Fibroblast of gingiva (primary cell): ENCODE measurements at regions not wholly inside any gene's neighbourhood (a gene's known extent, or its start where the extent isn't known, plus 50 kb on each side); places are given as distances from the start of the nearest gene placed in this dataset.
"Not testable (repeated sequence)": the region's sequence is repeated elsewhere in the genome, so short reads cannot be mapped to it uniquely, and the experiment has no call there.

Experiments
- DNase-seq: peaks from one replicate; pipeline ENCODE4 v3.0.0-alpha.2; 2011; ENCODE audit warnings: low read depth

DNA sequence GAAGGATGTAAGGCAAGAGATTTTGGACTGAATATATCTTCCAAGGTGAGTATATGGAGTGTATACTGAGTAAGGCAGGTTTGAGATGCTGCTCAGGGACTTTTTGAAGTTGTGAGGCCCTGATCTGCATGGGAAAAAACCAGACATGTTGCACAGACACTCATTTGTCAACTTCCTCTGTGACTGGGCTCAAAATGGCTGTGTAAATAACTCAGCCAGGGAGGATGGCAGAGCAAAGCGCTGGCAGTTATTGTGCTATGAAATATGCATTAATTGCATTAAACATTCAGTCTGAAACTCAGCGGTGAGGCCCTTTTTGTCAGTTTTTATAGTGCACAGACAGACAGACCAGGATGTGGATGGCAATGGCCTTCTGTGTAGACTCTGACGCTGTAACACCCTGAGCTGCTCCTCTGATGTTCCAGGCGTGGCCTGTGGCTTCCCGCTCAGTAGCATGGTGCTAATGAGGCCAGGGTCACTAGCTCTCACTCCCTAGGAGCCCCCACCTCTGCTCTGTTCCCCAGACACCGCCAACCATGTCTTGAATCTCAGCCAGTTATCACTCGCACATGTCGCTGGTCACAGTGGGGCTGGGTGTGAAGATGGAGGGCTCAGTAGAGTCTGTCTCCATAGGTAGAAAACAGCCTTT is 307.0 kb upstream of the PROX1 start:
- no peak for DNase-seq

DNA sequence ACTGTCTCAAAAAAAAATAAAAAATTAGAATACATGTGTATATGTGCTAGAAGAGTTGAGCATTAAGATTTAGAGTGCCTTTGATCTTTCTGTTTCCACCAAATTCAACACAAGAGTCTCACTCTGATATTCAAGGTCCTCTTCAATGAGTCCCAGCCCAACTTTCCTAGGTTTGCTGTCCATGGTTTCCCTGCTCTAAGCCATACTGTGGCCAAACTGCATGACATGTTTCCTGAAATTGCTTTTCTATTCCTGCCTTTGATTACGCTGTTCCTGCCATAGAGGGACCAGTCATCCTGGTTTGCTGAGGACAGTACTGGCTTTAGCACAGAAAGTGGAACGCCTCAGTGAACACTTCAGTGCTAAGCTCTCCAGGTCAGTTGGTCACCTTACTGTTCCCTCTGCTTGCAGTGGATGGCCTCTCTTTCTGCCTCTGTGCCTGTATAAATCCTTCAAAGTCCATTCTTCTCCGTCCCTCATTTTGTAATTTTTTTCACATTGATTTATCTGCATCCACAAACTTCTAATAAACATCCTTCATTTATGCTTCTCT is 305.9 kb upstream of the PROX1 start:
- no peak for DNase-seq

DNA sequence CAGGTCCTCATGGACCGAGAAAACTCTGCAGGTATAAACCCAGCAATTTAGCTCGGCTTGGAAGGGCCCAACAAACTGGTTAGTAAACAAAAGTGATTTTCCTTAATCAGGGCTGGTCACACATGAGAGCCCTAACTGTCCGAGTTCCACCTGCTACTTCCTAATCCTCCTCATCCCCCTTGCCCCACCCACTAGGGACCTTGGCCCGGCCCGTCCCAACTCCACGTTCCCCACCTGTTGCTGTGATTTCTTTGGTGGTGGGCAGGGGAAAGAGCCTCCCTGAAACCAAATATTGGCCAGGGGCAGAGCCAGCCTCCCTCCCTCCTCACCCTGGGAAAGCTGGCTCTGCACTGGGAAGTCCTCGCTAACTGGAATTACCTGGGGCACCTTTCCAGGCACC is 304.2 kb upstream of the PROX1 start:
- no peak for DNase-seq

DNA sequence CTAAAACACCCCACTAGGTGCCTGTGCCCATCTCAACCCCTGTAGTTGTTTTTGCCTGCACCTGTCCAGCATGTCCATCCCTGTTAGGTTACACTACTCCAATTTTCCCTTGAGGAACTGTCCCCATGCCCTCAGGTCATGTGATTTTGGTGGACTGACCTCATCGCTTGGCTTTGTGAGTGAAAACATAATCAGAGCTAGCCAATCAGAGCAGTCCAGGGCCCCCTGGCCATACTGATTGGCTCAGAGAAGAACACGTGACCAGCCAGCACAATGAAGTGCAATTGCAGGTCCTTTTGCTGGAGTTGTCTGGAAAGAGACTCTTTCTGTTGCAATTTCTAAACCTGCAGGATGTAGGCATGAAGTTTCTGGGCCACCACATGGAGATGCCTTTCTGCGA is 303.3 kb upstream of the PROX1 start:
- DNase-seq, result no peak

DNA sequence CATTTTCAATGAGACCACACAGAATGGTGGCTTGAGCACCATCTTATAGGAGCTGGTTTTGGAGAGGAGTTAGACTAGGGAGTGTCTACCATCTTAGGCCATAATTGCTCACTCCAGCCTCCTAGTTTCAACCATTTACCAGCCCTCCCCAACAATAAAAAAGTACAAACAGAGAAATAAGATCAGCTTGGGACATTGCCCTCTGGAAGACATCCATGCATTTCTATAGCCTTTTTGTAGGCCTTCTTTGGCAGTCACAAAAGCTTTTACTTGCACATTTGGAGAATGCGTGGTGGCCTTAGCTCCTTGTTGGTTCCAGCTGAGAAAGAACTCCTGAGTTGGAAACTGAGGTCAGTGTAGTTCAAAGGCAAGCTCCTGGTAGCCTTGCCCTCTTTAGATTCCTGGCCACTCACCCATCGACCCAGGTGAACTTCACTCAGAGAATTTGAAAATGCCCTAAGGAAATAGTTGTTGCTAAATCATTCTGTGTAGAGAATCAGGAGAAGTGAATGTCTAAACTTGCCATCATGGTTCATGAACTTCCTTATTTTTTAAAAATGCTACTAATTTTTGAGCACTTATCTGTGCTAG is 301.7 kb upstream of the PROX1 start:
- no peak for DNase-seq

DNA sequence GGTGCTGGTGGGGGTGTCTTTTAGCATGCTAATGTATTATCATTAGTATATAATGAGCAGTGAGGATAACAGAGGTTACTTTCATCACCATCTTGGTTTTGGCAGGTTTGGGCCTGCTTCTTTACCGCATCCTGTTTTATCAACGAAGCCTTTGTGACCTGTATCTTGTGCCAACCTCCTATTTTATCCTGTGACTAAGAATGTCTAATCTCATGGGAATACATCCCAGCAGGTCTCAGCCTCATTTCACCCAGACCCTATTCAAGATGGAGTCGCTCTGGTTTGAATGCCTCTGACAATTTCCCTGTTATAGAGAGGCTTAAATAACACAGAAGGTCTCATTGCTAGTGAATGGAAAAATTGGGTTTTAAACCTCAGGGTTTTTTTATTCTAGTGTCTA is 300.8 kb upstream of the PROX1 start:
- DNase-seq, result no peak

DNA sequence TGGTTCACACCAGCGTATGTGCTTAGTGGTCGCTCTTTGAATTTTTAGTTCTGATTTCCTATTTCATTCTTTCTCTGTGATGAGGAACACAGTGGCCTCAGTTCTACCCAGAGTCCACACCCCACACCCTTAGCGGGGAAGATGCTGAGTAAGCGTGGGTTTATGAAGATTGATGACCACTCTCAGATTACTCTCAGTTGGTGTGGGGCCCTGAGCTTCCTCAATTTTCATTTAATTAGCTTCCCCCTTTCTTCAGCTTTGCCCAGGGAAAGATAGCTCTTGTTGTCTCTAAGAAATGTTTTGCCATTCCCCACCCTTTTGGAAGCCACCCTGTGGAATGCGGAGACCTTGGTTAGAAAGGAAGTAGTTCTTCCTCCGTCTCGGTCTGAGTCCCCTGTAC is 299.9 kb upstream of the PROX1 start:
- DNase-seq, result no peak

DNA sequence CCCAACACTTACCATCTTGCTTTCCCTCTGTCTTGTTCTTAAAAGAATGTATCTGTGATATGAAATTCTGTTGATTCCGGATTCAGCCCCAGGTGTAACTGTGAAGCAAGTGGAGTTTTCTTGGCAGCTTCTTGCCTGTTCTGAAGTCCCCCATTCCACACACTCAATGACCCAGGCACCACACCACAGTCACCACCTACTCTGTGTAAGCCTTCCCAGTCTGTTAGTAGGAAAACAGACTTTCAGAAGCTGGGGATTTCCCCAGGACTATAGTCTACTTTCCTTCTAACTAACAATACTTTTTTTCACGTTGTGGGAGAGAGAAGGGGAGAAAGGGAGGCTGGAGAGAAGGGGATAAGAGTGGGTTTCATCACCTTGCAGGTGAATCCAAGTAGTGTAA is 299.1 kb upstream of the PROX1 start:
- DNase-seq, result no peak

DNA sequence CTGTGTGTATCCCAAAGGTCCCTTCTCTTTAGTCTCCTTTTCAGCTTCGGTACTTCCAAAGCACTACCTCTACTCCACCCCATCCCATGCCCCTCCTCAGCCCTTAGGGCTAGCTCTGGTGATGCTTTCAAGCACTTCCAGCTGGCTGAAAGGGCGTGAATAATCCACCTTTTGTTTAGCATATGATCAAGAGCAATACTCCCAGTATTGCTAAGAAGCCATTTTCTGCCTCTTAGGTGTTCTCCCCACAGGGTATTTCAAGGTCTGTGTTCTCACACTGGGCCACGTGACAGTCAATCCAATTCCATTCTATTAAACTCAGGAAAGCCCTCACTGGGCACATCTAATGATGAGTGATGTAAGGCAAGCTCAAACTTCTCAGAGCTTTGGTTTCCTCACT is 298.5 kb upstream of the PROX1 start:
- no peak for DNase-seq

DNA sequence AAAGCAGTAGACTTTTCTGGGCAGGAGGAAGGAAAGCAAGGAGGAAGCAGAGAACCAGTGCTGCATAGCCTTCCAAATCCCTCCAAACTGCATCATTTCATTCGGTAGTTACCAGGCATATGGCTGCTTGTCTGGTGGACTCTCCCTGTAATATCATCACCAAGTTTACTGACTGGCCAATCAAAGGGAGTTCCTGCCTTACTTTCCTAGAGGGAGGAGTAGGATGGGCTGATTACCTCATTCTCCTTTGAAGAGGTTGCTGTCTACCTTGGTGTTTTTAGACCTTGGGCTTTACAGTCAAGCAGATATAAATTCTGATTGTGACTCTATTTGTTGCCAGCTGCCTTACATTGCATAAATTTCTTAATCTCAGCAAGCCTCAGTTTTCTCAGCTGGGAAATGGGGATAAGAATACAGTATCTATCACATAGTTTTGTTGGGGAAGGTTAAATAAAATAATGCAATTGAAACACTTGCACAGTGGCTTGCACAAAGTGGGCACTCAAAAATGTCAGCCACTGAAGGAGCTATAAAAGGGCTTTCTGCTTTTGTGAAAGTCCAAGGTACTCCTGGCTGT is 297.3 kb upstream of the PROX1 start:
- no peak for DNase-seq

DNA sequence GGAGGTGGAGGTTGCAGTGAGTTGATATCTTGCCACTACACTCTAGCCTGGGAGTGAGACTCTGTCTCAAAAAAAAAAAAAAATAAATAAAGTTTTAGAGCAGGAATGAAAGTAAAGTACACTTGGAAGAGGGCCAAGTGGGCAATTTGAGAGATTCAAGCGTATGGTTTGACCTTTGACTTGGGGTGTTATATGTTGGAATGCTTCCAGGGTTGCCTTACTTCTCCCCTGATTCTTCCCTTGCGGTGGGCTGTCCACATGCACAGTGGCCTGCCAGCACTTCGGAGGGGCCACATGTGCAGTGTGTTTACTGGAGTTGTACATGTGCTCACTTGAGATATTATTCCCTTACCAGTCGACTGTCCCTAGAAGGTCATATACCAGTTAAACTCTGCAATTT is 295.5 kb upstream of the PROX1 start:
- no peak for DNase-seq

DNA sequence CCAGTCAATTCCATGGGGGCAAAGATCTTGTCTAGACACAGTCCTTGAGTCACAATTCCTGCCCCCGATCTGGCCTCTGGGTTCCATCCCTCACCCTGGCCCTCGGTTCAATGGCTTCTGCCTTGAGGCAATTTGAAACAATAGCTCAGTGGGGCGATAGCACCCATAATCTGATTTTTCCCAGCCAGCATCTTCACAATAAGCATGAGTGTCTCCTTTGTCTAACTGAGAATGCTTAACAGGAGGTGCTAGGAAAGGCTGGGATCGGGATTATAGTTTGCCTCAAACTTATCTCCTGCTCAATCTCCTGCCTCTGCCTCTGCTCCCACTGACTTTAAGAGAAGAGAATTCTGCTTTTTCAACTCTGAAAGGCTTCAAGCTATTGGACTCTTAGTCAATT is 293.9 kb upstream of the PROX1 start:
- no peak for DNase-seq

DNA sequence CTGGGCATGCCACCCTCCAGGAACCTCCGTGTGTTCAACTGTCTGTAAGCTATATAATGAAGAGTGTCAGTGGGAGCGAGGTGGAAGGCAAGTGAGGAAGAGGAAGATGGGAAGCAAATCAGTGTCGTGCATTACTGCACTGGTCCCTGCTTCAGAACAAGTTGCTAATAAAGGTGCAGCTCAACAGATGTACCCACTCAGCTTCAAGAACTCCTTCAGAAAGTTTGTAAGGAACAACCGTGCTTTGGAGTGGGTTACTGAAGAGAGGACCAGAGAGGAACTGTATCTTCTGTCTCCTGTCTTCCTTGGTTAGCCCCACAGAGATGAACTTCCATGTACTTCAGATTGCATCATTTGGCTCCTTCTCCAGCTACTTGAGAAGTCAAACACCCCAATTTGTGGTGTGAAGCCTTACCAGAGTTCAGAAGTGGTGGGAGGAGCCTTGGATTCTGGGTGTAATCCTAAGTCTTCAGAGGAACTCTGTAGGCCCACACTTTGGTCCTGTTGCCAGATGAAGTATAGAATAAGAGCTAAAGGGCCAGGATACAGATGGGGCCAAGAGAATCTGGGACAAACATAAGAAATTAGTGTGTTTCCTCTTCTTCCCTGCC is 290.5 kb upstream of the PROX1 start:
- DNase-seq, result no peak

DNA sequence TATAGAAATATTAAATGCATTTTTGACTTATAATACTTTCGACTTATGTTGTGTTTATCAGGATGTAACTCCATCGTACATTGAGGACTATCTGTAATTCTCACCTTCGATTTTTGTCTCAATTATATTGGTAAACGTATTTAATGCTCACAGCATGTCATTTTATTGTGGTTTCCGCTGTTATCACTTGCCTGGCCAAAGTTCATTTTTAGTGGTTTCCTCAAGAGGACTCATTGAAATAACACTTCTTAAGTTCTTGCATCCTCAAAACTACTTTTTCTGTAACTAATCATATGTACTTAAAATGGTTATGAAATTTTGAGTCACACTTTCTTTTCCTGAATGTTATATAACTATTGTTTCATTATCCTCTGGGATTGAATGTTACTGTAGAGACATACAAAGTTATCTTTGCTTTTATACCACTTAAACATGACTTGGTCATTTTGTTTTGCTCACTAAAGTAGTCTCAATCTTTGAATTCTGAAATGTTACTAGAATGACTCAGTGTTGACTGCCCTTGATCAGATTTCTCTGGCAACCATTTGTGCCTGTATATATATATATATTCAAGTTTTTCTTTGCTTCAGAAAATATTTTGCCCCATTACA is 289.6 kb upstream of the PROX1 start:
- no peak for DNase-seq

DNA sequence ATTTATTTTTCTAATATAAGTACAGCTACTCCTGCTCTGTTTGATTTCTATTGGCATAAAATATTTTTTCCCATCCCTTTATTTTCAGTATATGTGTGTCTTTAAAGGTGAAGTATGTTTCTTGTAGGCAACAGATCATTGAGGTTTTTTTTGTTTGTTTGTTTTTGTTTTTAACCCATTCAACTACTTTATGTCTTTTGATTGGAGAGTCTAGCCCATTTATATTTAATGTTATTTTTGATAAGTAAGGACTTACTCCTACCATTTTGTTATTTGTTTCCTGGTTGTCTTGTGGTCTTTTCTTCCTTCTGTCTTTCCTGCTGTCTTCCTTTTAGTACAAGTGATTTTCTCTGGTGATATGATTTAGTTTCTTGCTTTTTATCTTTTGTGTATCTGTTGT is 285.1 kb upstream of the PROX1 start:
- DNase-seq, result no peak

DNA sequence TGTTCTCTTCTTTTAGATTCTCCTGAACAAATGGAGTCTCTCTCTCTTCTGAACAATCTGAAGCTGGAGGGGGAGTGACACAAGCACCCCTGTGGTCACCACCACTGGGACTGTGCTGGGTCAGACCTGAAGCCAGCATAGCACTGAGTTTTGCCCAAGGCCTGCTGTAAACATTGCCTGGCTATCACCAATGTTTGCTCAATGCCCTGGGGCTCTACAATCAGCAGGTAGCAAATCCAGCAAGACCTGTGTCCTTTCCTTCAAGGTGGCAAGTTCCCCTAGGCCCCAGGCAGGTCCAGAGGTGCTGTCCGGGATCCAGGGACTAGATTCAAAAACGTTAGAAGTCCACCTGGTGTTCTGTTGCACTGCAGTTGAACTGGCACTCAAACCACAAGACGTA is 282.8 kb upstream of the PROX1 start:
- no peak for DNase-seq

DNA sequence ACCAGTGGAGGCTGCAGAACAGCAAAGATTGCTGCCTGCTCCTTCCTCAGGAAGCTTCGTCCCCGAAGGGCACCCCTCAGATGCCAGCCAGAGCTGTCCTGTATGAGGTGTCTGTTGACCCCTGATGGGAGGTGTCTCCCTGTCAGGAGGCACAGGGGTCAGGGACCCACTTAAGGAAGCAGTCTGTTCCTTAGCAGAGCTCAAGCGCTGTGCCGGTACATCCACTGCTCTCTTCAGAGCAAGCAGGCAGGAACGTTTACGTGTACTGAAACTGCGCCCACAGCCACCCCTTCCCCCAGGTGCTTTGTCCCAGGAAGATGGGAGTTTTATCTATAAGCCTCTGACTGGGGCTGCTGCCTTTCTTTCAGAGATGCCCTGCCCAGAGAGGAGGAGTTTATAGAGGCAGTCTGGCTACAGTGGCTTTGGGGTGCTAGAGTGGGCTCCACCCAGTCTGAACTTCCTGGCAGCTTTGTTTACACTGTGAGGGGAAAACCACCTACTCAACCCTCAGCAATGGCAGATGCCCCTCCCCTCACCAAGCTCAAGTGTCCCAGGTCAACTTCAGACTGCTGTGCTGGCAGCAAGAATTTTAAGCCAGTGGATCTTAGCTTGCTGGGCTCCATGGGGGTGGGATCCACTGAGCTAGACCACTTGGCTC is 275.8 kb upstream of the PROX1 start:
- not testable (repeated sequence) for DNase-seq

DNA sequence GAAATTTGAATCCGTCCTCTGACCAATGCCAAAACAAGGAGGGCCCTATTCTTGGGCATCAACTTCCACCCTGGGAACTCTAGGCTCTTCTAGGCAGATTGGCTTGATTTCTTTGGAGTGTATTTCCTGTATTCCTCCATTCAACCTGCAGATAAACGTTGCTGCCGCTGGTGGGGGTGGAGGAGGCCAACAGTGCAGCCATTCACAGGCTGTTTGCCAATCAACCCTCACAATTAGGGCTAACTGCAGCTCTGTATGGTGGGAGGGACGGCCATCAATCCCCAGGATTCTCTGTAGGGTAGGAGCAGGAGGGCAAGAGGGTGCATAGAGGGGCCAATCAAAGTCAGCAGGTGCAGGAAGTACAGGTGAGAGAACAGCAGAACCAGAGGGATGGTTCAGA is 273.1 kb upstream of the PROX1 start:
- no peak for DNase-seq

DNA sequence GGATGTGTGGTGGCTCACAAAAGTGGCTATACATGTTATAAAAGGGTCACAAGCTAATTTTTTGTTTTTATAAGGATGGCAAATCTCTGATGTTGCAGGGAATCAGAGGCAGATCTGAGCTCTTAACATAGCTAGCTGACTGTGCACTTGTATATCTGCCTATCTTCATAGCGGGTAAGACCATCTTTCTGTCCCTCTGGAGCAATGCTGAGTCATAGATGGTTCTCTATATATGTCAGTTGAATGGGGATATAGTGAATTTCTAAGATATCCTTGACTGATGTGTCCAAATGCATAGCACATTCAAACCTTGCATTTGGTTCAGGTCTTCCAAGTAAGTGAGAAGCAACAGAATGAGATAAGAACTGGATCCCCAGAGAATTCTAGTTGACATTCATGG is 272.6 kb upstream of the PROX1 start:
- DNase-seq, result no peak

DNA sequence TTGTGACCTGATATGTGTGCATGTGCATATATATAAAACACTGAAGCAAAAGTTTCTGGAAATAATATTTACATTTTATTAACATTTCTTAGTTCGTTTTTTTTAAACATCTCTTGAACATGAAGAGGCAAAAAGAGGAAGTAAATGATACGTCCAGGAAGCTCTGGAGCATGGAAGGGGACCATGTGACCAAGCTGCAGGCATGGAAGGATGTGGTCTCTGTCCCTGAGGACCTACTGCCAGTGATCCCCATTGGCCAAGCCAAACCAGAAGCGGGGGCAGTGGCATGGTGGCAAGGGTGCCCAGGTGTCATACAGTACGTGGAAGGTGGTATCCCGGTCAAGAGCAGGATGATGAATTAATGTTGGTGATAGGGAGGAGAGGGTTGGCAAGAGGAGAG is 268.3 kb upstream of the PROX1 start:
- no peak for DNase-seq

DNA sequence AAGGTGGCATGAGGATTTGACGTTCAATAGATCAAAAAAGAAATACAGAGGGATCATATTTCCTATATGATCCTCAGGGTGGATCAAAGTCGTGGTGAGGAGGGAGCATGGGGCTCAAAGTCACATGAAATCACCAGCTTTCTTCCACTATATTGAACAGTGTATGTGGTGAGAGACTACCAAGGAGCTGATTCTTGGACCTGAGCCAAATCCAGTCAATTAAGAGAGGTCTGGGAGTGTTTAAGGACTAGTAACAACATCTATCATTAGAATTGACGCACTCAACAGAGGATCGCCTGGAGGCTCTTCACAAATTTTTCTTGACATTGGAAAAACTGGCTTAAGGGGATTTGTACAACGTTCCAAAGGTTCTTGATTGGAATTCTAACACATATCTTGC is 267.7 kb upstream of the PROX1 start:
- no peak for DNase-seq

DNA sequence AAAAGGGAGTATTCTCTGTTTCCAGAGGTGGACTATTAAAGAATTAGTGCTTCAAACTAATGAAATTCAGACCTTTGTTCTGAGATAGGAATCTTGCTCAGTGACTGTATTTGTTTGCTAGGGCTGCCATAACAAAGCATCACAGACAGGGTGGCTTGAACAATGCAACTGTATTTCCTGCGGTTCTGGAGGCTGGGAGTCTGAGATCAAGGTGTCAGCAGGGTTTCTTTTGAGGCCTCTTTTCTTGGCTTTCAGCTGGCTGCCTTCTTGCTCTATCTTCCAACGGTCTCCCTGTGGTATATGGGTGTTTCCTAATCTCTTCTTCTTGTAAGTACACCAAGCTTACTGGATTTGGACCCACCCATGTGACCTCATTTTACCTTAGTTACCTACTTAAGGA is 264.6 kb upstream of the PROX1 start:
- DNase-seq, result no peak
